Medulla oblongata (tissue), 1 donor: ENCODE measurements at regions not wholly inside any gene's neighbourhood (a gene's known extent, or its start where the extent isn't known, plus 50 kb on each side); places are given as distances from the start of the nearest gene placed in this dataset.

Experiments
- DNase-seq: peaks from one replicate; pipeline ENCODE4 v3.0.0-alpha.2; 2015; ENCODE audit errors: extremely low spot score

DNA sequence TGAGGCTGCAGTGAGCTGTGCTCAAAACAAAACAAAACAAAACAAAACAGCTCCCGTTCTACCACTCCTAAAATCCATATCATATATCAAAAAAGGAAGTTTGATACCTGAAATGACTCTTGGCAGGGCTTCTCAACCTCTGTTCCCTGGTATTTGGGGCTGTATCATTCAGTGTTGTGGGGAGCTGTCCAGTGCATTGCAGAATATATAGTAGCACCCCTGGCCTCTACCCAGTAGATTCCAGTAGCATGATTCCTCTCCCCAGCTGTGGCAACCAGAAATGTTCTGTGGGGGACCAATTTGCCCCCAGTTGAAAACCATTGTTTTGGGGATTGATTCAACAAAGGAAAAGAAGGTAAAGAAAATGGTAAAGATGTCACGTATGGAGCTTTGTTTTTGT, 238.9 kb downstream of the PRL start:
- no peak for DNase-seq

DNA sequence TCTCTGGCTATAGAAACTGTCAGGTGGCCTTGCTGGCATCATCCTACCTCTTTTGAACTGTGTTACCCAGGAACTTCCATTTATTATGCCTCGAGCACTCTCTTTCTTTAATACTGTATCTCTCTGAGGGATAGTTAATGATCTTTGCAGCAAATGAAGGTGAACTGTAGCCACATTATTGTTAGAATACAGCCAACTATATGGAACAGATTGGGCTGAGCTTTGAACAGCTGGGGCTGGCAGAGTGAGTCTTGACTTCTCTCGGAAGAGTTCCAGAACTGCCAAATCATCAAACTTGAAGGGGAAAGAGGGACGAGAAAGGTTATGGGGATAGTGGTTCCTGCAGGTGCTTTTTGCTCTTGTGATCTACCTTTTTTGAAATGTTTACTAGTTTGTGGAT, 237.7 kb downstream of the PRL start:
- DNase-seq = no peak

DNA sequence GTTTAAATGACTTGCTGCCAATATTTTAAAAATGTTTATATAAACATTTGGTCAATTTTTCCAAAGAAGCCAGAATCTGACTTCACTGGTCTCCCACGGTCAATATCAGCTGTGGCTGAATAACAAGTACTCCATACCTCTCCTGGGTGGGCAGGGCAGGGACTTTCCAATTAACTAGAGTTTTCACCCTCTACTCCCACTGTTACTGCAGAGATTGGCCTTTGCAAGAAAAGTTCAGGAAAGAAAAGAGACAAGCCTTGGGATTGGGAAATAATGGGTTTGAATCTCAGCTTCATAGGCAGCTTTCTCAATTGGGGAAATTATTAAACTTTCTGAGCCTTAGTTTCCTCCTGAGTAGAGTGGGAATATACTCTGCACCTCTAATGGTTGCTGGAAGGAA, 236.9 kb downstream of the PRL start:
- DNase-seq = no peak

DNA sequence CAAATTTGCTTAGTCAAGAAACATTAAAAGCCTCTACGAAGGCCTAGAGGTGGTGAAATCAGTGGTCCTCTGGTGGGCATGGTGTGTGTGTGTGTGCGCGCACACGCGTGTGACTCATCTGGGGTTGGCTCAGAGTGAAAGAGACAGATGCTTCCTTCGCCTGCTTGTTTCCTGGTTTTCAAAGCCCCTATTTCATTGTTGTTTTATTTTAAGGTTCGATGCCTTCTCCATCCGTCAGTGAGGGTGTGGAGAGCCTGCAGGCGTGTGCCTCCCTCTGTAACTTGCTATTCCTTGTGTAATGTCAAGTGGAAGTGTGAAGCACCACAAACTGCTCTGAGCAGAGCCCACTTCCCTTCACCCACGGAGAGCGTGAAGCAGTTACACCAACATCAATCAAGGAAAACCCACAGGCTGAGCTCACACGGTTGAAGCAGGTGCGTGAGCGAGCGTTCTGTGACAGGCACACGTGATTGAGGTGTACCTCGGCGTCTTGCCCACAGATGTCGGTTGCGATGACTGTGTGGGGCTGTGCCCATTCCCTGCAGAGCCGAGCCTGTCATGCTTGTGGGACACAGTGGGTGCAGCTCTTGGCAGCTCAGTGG, 233.9 kb downstream of the PRL start:
- peak; percentile 60 for DNase-seq

DNA sequence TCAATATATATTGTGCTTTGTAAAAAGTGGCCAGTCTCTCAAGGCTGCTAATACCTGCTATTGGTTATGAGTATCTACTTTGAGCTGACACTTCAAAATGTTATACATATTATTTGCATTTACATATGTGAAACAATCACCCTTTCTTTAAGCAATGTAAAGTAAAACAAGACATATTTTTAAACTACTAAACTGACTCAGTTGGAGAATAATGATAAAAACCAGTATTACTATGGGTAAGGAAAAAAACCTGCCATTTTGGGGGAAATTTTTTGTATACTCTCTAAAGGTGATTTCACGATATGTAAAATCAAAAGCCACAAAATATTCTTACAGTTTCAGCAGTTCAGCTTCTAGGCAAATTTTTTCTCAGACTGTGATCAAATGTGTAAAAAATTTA, 232.3 kb downstream of the PRL start:
- DNase-seq = no peak

DNA sequence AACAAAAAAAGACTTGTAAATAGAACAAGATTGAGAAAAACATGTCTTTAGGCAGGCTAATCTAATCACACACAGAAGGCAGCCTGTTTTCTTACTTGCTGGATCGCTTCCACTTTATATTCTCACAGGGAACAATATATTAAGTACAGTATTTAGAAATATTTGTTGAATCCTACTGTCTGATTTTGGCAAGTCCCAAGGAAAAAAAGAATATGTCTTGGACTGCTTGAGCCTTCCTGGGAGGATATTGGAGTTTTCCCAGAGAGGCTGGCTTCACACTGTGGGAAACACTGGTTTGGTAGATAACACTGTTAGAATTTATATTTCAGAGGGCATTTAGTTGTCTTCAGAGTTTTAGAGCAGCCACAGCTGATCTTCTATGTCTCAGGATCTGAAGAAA, 229.7 kb downstream of the PRL start:
- DNase-seq = no peak

DNA sequence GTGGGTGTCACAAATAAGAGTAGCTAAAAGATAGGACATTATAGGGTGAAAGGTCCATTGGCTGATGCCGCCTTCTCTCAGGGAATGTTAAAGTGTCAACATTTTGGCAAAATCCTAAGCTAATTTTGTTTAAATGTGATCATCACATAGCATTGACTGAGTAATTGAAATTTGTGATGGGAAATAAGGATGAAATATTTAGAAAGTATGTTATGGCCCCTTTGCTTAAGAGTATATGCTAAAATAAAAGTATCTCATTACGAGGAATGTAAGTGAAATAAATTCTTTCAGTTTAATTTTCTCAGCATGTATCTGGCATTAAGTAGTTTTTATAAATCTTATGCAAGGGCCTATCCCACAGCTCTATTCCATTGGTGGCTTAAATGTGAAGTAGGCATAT, 229.2 kb downstream of the PRL start:
- no peak for DNase-seq

DNA sequence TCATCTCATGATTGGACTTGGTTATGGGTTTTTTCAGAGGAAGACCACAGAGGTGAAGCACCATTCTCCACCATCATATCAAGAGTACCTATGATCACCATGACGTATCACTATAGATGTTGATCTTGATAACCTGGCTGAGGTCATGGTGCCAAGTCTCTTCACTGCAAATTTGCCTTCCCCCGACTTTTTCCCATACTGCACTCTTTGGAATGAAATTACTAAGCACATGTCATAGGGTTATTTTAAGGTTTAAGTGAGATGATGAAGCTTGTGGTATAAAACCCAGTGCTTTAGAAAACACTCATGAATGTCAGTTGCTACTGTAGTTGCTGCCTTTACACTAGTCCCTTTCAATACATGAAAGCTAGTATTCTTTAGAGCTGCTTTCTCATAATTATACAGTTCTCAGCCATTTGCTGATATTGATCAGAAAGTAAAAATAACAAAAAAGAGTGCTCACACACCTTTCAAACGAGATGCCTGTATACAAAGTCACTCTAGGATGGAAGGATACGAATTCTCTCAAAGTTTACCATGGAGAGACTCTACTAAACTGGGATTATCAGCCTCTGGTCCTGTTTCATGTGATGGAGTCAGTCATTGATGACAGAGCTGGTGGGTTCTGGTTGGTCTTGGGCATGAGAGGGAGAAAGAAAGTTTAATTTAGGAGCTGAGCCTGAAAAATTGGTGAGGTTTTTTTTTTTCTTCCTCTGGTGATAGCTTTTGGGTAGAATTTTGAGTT, 228.1 kb downstream of the PRL start:
- DNase-seq = no peak

DNA sequence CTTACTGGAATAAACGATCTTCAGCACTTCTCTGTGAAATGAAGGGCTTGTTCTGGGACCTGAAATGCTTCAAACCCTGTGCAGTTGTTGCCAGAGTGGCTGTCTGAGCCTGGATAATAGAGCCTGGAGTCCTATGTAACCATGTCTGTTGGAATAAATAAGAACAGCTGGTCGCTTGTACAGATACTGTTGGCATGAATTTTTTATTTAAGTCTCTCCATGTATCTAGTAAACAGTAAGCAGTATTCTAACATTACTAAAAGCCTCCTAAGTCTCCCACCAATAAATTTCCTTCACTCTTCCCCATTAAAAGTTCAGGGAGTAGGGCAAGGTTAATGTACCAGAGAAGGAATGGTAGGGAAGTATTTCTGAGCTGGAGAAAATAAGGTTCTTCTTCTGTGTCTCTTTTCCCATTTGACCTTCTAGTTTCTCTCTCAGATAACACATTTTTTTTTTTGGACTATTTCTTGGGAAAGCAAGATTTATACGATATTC, 227.5 kb downstream of the PRL start:
- DNase-seq = no peak

DNA sequence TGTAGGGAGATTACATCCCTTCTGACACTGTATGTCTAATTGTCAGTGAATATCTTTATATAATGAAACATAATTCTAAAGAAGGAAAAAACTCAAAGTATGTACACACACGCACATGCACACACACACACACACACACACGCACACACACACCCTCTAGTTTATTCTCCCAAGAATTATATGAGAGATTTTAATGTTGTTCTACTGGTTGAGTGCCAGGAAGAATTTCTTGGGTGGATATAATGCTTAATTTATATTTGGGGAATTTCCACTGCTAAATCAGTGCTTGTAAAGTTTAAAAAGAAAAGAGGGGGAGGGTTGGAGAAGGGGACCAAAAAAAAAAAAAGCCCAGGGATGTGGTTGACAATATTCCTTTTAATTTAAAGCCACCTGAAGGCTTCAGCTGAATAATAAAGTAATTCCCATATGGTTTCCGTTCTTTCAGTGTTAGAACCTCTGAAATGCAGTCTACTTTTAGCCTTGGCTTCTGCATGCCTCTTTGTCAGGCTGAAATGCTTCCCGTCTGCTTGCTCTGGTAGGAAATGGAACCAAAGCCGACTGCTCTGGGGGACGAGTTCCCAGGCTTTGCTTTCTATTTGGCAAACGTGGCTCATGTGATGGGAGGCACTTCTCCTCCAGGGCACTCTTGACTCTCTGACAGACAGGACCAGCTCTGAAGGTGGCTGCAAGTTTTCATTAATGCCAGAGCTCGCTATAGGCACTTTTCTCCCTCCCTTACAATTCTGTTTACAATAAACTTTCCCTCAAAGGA, 225.4 kb downstream of the PRL start:
- peak; percentile 80 for DNase-seq

DNA sequence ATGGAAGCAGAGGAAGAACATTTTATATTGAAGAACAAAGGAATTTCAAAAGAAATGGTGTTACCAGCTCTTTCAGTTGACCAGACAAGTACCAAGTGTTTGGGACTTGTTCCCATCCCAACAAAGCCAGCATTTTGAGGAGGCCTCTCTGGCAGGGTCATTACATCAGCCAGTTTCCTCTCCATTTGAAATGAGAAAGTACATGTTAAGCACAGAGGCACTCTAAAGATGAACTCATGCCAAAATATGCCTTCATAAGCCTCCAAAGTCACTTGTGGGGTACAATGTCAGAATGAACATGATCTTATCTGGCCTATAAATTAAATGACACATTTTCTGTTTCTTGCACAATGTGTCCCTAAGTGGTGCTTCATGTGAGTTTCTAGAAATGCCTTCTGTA, 223.9 kb downstream of the PRL start:
- DNase-seq = no peak

DNA sequence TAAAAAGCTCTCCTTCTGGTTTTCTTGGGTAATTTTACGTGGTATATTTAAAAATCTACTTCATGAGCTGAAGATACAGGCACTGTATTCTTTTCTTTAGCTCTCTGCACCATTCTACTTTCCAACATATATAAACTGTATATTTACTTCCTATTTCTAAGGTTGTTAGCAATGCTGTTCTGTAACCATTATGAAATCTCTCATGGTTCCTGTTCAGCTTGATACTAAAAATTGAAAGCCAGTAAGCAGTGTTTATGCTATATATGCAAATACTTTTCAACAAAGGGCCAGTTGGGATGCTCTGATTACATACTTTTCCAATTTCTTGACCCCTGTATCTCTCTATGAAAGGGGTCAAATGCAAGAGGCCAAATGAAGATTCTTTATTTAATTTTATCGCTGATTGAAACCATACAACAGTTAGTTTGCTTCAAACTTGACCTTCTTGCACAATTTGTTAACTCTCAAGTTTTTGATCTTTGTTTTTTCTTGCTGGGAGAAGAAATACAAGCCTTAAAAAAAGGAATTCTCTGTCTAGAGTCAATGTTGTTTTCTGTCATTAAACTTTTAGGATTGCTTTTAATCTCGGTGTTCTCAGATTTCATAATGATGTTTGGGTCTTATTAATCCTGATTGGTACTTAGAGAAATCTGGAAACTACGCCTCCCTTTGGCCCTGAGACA, 223.2 kb downstream of the PRL start:
- no peak for DNase-seq

DNA sequence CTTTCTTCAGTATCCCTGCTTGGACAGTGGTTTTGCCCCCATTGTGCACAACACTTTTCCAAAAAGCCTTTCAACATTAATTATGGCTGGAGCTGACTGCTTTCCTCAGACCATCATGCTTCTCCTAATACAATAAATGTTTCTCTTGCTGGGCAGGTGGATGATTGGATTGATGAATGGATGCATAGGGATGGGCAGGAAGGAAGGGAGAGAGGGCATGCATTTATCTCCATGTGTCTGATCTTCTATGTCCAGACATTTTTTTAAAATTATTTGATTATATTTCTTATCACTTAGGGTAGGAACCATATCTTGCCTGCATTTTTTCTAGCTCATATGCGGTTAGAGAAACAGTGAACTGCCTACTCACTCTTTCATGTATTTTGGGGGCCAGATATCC, 218.5 kb downstream of the PRL start:
- no peak for DNase-seq

DNA sequence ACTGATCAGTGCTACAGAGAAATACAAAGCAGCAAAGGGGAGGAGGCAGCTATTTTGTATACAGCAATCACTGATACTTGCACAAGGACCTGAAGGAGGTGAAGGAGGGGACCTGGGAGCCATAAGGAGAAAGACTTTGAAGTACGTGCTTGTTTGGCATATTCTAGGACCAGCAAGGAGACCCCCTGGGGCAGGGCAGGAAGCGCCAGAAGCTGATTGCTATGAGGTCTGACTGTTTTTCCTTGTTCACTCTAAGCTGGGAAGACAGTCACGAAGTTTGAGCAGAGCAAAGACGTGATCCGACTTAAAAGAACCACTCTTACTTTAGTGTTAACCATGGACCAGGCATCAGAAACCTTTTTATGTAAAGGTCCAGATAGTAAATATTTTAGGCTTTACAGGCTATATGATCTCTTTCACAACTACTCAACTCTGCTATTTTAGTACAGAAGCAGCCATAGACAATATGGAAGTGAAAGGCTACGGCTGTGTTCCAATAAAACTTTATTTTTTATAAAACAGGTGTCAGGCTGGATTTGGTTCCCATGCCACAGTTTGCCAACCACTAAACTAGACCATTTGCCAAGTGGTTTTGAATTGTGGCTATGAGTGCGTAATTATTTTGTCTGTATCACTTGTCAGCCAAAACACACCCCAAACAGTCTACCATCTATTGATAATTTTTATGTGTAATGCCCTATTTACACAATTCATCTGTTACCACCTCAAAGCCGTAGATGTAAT, 217.9 kb downstream of the PRL start:
- no peak for DNase-seq

DNA sequence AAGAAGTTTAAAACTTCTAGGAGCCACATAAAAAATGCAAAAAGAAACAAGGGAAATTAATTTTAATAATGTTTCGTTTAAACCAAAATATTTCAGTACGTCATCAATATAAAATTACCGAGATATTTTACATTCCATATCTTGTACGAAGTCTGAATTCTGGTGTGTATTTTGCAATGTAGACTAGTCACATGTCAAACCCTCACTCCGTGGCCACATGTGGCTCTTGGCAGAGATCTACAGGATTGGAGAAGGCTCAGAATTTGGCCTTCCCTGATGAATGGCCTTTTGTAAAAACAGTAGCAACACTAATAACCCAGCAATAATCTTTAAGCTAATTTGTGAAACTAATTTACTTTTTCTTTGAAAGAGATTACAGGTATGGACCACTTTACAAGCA, 217.1 kb downstream of the PRL start:
- no peak for DNase-seq

DNA sequence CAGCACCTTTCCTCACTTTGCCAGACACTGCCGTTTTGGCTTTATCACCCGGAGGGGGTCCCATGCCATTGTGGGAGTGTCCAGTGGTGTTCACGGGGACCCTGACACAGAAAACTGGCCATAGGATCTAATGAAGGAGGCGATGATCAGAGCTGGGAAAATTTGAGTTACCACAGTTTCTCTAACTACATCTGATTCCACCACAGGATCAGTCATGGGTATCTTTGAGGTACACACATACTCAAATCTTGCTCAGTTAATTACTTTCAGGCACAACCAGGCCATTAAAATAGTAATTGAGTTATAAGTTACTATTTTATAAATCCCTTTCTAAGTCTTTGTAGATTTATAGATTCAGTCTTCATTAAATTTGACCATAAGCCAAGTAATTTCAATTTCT, 215.1 kb downstream of the PRL start:
- DNase-seq = no peak

DNA sequence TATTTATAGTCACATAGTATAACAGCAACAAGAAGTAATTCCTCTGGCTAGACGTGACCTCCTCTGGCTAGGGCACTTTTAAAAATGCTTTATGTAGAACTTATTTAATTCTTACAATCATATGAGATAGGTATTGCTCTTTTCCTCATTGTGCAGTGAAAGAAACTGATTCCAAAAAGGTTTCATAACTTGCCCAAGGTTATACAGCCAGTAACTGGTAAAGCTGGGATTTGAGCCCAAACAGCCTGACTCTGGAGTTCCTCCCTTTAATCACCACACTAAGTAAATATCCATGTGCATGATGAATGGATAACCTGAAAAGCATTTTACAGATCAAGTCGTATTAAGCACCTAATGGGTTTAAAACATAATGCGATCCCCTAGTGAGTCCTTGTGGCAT, 214.6 kb downstream of the PRL start:
- DNase-seq = no peak

DNA sequence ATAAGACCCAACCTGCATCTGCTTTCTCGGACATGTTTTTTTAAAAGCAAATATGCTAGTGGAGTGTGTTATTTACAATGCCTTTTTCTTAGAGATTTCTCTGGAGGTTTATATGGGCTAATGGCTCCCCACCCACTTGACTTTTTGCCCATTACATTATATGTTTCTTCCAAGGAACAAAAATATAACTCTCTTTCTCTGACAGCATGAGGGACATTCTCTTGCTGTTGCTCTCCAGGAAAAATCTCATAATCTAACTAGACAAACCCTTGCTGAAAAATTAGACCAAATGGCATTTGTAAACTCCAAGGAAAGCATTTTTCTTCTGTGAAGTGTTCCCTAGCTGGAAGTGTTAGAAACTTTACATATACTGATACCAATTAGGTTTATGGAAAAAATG, 213.7 kb downstream of the PRL start:
- no peak for DNase-seq

DNA sequence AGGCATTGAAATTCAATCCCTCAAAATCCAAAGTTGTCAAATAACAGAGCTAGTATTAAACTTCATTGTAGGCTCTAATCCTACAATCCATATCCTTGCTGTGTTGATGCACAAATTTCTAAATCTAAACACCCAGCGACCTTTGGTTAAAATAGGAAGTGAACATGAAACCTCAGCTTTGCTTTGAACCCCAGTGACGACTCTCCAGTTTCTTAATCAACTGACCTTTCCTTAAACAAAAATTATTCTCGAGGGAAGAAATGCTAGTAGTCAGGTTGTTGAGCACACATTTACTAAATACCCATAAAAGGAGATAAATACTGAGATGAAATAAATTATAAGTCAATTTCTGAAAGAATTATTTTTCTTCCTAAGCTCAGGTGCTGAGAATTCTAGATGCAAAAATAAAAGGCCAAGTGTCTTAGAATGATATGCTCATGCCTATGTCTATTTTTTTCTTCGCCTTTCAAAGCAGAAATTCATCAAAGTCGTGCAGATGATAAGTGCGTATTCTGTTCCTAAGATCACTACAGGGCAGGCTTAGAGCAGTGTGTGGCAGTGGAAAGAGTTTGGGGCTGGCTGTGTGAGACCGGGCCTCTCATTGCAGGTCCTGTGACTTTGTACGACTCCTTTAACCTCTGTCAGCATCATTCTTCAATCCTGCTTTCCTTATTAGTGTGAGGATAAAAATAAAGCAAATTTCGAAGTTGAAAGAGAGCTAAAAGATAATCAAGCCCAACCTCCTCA, 208.7 kb downstream of the PRL start:
- no peak for DNase-seq

DNA sequence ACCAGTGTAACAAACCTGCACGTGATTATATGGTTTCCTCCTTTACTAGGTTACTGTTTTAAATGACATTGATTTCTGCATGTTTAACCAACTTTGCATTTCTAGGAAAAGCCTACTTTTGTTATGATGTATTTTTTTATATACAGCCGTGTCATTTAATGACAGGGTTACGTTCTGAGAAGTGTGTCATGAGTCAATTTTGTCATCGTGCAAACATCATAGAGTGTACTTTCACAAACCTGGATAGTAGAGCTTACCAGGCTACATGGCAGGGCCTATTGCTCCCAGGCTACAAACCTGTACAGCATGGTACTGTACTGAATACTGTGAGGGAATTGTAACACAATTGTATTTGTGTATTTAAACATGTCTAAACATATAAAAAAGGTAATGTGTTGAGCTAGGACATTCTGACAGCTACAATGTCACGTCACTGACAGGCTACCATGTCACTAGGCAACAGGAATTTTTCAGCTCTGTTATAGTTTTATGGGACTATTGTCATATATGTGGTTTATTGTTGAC, 205.3 kb downstream of the PRL start:
- no peak for DNase-seq

DNA sequence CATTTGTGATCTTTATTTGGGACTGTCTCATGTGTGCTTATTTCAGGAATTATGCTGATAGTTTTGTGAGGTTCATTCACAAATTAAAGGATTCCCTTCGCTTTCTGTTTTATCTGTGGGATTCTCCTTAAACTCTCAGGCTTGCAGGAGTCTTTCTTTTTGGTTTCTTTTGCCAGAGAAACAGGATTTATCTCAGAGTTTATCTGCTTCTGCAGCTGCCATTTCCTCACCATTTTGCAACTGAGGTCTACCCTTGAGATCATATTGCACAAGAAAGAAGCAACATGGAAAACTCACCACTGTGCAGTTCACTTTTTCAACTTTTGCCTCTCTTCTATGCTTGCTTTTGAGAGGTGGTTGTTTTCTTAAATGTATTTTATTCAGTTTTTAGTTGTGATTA, 201.0 kb downstream of the PRL start:
- DNase-seq = no peak
